ENCODE measurements at regions not wholly inside any gene's neighbourhood (a gene's known extent, or its start where the extent isn't known, plus 50 kb on each side); places are given as distances from the start of the nearest gene placed in this dataset.
"Not testable (repeated sequence)": the region's sequence is repeated elsewhere in the genome, so short reads cannot be mapped to it uniquely, and the experiment has no call there.

DNA sequence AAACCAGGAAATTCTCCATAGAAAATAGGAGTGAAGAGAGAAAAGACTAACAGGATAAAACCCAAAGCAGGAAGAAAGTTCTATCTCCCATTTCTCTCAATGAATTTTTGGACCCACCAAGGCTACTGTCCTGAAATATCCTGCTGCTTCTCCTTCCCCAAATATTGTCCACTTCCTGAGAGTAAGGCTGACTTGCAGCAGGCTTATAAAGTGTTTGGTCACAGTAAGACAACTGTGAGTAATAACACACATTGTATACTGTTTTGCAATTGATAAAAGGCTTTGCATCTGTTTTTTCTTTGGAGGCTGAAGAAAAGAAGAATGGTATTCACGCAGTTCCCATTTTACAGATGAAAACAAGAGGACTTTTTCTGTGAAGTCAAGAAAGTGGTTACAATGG lies 52.8 kb downstream of the FOXD4L6 start:
- DNase-seq (ENCODE audit: low read depth, low spot score): not testable (repeated sequence)

DNA sequence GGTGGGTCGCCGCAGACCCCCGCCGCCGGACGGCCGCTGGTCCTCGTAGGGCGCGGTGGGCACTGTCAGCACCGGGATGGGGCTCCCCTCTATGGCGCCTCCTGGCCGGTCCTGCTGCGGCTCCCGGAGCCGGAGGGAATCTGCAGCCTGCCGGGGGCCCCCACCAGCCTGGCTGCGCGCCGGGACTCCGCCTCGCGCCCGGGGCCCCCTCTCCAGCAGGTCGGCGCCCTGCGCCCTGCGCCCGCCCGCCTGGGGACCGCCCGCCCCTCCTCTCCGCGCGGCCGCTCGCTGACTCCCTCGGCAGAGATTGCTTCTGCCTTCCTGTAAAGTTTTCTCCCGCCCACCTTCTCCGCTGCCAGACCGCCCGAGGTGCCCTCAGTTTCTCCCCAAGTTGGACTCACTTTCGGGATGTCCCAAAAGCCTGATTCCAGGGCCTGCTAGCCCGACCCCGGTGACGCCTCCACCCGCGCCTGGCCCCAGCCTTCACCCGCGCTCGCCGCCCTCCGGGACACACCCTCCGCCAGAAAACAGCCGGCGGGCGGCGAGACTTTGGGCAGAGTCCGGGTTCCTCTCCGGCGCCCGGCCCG lies 54.0 kb downstream of the FOXD4L6 start:
- peak; percentile 26 for DNase-seq (ENCODE audit: low read depth, low spot score)

DNA sequence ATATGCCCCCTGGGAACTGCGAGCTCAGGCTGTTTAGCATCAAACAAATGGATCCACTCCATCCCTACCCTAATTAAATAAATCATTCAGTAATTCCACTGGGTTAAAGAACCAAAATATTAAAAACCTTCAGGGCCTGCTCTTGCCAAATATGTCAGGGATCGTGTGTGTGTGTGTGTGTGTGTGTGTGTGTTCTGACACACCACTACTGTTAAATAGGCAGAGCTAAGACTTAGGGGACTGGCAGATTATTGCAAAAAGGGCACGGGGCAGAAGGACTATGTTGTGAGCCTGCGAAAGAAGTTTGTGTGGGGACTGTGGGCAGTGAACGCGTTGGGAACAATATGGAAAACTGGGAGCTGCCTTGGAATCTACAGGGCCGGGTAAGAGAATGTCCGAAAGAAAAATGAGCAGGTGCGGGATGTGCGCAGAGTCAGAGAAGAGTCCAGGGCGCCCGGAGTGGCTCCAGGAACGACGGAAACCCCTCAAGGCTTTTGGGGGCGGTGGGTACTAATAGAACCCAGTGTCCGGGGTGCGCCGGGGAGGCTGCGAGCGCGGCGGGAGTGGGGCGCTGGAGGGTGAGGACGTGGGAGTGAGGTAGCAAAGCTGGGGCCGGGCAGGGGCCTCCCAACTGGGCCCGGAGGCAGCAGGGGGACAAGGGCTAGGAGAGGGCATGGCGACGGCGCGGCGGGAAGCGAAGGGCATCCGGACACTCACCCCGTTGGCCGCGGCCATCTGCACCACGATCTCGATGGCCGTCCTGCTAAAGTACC lies 54.8 kb downstream of the FOXD4L6 start:
- DNase-seq (ENCODE audit: low read depth, low spot score): not testable (repeated sequence)

DNA sequence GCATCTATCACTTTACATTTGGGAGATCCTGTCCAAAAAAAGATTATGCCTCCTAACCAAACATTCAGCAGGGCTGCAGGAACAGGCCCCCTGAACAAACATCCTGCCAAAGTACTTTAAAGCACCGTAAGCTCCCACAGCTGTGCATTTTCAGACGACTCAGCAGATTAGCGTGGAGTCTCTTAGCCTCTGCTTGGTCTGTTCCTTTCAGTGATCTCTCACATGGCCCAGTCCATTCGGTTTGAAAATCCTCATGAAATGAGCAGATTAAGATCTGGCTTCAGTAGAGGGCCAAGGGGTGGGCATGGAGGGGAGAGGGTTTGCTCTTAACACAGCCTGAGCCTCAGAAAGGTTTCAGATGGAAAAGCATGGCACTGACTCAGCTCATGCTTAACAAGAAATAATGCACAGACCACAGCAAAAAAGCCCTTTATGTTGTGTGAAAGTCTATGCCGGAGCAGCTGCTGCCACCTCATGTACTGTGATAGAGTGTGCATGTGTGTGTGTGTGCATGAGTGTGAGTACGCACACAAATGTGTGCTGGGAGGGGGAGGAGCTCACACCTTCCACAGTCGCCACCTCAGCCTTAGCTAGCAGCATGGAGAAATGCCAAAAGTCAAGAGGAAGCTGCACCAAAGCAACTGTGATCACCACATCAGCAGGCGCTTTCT lies 64.2 kb downstream of the FOXD4L6 start:
- not testable (repeated sequence) for DNase-seq (ENCODE audit: low read depth, low spot score)

DNA sequence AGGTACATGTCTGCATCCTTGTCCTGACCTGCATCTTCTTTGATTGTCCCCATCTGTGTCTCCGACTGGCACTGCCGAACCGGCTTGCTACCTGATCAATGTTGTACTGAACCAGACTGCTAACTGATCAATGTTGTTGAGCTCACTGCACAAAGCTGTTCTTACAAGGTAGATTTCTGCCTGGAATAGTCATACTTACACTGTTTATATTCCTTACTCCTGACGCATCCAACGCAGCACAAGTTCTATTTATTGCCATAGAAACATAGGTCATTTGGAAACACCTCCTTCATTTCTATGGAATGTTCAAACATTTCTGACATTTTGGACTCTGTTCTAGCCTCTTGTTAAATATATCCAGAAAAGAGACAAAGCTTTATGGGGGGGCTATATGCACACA lies 65.2 kb downstream of the FOXD4L6 start:
- not testable (repeated sequence) for DNase-seq (ENCODE audit: low read depth, low spot score)

DNA sequence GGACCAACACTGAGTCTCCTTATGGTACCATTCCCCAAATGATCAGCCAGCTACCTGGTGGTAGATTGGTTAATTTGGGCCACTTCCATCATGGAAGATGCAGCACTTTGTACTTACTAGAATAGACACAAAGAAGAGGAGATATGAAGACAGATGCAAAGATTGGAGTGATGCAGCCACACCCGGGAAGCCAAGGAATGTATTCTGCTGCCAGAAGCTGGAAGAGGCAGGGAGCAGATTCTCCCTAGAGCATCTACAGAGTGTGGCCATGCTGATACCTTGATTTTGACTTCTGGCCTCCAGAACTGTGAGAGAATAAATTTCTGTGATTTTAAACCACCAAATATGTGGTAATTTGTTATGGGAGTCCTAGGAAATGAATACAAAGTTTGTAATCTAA lies 68.9 kb downstream of the FOXD4L6 start:
- not testable (repeated sequence) for DNase-seq (ENCODE audit: low read depth, low spot score)

DNA sequence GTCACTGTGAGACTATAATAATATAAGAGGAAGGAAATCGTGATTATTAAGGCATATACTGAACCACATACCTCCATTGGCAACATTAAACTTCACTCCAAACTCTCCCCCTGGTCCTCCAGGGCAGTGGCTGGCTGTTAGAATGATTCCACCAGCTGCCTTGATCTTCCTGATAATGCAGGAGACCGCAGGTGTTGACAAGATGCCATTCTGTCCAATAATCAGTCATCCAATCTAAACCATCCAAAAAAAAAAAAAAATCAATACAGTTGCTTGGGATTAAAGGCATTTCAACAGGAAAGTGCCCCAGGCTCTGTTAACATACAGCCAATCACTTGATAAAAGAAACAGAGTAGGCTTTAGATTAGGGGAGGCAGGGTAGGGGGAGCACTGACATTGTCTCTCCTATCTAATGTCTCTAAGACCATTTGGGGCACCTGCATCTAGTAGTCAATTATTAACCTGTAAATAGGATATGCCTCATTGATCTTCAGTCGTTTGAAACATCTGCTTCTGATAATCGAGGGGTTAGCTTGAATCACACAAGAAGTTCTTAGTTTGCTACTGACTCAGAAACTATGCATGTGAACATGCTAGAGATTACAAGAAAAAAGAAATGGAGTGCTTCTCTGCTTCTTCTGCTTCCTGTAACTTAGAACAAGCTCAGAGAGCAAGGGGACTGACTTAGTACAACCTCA lies 74.7 kb downstream of the FOXD4L6 start:
- not testable (repeated sequence) for DNase-seq (ENCODE audit: low read depth, low spot score)

DNA sequence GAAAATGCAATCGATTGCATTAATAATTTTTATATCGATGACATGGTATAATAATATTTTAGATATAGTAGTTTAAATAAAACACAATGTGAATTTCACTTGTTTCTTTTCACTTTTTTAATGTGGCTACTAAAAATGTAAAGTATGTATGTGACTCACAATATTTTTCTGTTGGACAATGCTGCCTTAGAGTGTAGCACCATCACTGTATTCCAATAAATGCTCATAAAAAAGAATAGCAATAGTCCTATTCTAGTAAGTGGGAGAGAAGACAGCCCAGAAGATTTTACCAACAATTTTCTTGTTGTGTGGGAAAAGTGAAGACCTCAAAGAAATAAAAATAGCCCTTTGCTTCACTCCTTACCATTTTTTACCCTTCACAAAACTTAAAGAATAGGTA lies 79.8 kb downstream of the FOXD4L6 start:
- not testable (repeated sequence) for DNase-seq (ENCODE audit: low read depth, low spot score)

DNA sequence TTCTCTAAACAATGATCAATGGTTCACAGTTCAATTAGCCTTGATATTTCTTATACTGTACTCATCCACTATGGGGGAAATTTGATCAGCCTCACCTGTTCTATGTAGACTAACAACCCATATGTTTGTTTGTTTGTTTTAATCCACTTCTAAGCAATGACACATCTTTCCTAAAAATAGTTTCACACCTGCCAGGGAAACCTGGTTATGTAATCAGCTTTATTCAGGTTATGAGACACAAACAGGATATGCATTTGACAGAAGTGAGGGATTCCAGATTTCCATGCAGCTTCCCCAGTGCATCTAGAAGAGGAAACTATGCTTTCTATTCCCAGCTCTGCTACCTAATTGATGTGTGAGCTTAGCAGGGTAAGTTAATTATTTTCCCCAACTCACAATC lies 80.7 kb downstream of the FOXD4L6 start:
- not testable (repeated sequence) for DNase-seq (ENCODE audit: low read depth, low spot score)

DNA sequence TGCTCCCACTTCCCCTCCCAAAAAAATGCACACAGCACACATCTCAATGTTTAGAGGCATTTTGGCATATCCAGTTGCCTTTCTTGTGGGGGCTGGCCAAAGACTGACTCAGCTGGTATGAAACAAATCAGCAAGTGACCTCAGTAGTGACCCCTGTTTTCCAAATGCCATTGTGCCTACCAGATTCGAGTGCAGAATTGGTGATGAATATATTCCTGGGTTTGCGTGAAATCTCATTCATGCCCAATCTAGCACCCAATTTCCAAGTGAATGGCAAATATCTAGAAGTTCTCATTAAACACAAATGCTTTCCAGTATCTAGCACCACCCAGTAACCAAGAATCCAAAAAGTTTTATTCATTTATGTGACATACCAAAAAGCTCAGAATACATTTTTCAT lies 83.6 kb downstream of the FOXD4L6 start:
- DNase-seq (ENCODE audit: low read depth, low spot score): not testable (repeated sequence)

DNA sequence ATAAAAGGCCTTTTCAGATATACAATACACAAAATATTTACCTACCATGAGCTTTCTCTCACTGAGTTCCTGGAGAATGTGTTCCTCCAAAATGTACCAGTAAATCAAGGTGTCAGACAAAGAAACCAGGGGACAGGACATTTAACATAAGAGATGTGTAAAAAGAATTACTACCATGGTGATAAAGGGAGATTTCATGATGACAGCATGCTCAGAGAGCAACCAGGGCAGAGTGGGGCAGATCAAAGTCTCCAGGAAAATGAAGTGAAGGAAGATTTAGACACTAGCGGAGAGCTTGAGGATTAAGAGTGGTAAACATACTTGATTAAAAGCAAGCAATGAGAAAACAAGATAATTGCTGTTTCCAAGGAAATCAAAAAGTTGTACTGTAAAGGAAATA lies 85.0 kb downstream of the FOXD4L6 start:
- DNase-seq (ENCODE audit: low read depth, low spot score): not testable (repeated sequence)

DNA sequence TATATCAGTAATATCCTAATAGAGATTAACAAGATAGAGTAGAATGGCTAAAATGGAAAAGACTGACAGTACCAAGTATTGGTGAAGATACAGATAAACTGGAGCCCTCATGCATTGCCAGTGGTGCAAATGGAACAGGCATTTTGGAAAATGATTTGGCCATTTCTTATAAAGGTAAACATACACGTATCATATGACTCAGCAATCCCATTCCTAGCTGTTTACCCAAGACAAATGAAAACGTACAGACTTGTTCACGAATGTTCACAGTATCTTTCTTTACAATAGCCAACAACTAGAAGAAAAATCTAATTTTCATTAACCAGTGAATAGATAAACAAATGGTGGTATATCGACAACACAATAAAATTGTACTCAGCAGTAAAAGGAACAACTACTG lies 86.4 kb downstream of the FOXD4L6 start:
- not testable (repeated sequence) for DNase-seq (ENCODE audit: low read depth, low spot score)

DNA sequence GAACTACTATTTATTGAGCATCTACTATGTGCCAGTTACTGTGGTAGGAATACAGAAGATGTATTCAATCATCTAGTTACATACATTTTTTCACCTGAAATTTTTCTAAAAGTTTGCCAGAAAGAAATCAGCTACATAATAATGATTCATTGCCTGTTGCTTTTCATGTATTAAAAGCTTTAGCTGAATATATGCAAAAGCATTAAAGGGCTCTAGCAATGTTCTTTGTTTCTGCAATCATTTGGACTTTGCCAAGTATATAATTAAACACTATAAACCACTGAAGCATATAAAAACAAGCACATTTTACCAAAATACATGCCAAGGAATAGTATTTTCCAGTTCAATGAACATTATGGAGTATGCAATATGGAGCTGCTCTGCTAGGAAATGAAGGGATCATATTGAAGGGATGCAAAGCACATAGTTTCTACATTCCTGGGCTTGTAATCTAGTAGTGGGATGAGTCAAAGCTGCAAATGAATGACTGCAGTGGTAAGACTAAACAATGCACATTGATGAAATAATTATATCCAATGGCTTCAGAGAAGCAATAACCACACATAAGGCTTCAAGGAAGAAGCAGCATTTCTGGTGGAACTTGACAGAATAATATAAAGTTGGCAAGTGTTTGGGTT lies 87.7 kb downstream of the FOXD4L6 start:
- not testable (repeated sequence) for DNase-seq (ENCODE audit: low read depth, low spot score)

DNA sequence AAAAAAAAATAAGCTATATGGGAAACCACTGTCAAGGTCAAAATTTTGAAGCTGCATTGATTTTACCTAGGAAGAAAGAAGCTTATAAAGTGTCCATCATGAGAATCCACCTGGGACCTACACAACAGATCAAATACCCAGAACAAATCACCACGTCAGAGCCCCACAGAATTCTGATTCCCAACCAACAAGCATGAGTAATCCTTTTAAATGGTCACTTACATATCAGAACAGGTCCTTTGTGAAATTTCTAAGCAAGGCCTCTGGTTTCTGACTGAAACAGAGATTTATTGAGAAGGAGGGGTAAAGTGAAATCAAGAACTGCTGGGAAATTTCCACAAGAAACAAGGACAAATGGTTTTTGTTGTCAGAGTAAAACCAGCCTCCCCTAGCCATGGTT lies 93.2 kb downstream of the FOXD4L6 start:
- not testable (repeated sequence) for DNase-seq (ENCODE audit: low read depth, low spot score)

DNA sequence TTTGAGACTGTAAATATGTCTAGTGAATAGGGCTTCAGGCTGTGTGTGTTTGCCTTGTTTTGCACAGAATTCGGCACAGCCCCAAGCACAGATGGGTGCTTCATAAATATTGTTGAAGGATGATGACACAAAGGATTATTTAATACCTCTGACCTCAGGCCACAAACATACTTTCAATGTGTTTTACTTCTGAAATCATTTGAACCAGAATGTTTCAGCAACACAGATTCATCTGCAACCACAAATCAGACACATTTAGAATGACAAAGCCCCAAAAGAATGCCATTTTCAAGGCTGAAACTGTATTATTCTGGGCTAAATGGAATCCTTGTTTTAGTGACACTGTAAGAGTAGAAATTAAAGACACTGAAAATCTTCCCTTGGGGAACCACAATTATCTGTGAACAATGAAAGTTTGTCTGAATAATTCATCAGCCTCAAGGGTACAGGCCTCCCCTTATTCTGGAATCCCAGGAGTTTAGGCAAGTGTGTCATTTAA lies 93.7 kb downstream of the FOXD4L6 start:
- not testable (repeated sequence) for DNase-seq (ENCODE audit: low read depth, low spot score)

DNA sequence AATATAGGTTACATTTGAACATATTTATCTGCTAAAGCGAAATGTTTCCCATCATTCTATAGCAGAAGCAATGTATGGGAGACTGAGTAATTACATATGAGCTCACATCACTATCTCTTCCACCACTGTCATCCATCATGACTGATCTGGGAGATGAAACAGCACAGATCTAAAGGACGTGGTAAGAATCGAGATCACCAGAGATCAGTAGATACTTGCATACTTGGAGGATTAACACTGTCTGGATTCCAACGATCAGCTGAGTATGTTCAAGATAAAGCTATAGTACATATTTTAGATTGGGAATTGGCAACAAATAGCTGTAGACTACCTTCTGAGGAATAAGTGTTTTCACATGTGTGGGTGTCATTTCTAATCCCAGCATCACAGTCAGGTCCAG lies 94.6 kb downstream of the FOXD4L6 start:
- not testable (repeated sequence) for DNase-seq (ENCODE audit: low read depth, low spot score)

DNA sequence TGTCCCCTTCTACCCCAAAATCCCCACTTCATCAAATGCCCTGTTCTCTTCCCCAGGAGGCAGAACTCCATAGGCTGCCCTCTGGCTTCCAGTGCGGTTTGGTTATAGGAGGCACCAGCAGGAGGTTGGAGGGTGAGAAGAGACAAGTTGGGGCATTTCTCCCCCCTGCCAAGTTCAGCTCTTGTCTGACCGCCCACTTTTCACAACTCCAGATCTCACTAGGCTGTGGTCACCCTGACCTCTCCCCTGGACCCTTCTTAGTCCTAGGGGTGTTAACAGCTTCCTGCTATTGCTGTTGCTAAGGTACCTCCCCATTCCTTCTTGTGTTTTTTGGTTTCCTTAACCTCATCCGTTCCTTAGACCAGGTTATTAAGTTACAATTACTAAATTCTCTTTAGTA lies 95.1 kb downstream of the FOXD4L6 start:
- DNase-seq (ENCODE audit: low read depth, low spot score): peak; percentile 2

DNA sequence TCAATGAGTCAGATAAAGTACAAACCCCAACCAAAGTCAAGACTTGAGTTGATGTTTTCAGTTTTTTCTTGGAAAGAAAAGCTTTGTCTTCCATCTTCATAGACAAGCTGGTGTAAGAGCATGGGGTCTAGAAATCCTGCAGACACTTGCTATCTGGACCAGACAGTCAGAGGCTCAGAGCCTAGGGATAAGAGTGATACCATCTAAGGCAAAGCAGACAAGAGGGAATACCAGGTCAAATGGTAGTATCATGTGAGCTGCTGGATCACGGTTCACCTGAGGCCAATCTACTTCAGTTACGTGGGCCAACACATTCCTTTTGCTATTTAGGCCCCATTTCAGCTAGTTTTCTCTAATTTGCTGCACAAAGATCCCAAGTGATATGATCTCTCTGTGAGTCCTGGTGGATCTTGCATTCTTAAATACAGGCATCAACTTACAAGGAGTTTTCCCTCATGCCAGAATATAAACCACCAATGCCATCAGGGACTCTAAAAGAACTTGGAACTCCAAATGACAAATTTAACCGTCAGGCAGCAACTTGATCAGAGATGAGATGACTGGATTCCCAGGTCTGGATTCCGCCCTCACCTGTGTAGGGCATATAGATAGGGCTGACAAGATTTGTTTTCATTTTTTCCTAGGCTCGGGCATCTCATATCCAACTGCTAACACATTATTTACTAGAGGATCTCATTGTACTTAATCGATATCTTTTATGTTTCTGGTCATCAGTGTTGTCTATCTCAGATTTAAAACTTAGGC lies 101.4 kb downstream of the FOXD4L6 start:
- not testable (repeated sequence) for DNase-seq (ENCODE audit: low read depth, low spot score)

DNA sequence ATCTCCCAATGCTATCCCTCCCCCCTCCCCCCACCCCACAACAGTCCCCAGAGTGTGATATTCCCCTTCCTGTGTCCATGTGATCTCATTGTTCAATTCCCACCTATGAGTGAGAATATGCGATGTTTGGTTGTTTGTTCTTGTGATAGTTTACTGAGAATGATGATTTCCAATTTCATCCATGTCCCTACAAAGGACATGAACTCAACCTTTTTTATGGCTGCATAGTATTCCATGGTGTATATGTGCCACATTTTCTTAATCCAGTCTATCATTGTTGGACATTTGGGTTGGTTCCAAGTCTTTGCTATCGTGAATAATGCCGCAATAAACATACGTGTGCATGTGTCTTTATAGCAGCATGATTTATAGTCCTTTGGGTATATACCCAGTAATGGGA lies 106.1 kb downstream of the FOXD4L6 start:
- not testable (repeated sequence) for DNase-seq (ENCODE audit: low read depth, low spot score)

DNA sequence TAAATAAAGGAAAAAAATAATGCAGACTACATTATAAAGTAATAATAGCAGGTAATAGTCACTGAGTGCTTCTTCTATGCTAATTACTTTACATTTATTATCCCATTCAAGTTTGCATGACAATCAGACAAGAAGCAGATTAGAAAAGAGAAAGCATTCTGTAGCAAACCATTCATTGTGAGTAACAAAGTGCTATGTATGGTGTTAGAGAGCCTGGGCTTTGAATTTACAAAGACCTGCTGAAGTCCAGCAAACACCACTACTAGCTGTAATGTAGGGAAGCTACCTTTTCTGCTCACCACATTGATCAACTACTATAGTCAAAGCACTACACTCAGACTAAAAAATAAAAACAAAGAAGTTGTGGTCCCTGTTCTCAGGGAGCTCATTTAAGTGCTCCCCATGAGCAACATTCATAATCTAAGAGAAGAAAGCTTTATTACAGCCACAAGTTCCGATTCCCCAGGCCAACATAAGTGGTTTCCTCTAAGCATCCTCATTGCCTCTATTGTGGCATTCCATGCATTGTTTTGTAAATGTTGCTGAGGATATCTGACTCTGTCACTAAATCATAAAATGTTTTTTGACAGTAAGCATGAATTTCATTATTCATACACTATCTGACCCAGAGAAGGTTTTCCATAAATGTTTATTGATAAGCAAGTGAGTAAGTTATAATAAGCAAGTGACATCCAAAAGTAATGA lies 108.5 kb downstream of the FOXD4L6 start:
- DNase-seq (ENCODE audit: low read depth, low spot score): not testable (repeated sequence)
